ENCODE measurements at regions not wholly inside any gene's neighbourhood (a gene's known extent, or its start where the extent isn't known, plus 50 kb on each side); places are given as distances from the start of the nearest gene placed in this dataset.

DNA sequence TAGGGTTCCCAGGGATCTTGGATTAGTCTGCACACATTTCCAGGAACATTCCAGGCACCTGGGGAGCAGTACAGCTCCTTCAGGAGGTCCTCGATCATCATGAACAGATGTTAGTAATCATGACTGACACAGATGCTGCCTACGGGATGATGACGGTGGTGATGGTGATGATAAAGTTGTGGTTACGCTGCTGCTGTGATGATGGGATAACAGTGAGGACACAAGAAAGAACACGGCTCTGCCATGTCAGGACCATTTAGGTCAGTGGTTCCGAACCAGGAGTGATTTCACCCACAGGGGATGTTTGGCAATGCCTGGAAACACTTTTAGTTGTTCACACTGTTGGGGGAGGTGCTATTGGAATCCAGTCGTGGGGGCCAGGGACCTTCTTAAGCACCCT, 1193.0 kb downstream of the UQCRFS1 start:
- no peak overlapping the region for H3K27ac ChIP-seq (ENCODE audit: low read depth, low read length)
- no peaks in the 10 kb centered on the region for H3K4me1 ChIP-seq (ENCODE audit: insufficient read depth, low read length)
- no peak overlapping the region for H3K4me3 ChIP-seq (ENCODE audit: low read depth in 1 of 2, low read length in 2 of 2)
- no peaks in the 10 kb centered on the region for H3K9me3 ChIP-seq (ENCODE audit: low read length)
- H3K9ac ChIP-seq (ENCODE audit: low read length), result no peak overlapping the region
- H3K36me3 ChIP-seq (ENCODE audit: insufficient read depth, low read length), result no peaks in the 10 kb centered on the region
- no peaks in the 10 kb centered on the region for H3K27me3 ChIP-seq (ENCODE audit: control insufficient read depth in 1 of 2, insufficient read depth in 2 of 2, low read length in 2 of 2)

DNA sequence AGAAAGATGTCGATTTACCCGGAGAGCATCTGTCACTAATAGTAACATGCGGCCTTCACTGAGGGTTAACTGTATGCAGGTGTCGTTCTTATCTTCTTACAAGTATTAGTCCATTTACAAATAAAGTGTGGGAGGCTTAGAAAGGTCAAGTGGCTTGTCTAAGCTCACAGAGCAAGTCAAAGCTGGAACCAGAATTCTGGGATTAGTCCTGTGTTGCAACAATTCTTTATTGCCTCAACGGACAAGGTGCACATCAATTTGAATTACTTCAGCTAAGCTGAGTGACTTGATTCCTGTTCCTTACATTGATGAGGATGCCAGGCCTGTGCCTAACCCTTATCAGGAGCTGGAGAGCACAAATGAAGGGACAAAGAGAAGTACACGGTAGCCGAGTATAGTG, 1193.6 kb downstream of the UQCRFS1 start:
- no peak overlapping the region for H3K27ac ChIP-seq (ENCODE audit: low read depth, low read length)
- no peaks in the 10 kb centered on the region for H3K9me3 ChIP-seq (ENCODE audit: low read length)
- no peaks in the 10 kb centered on the region for H3K27me3 ChIP-seq (ENCODE audit: control insufficient read depth in 1 of 2, insufficient read depth in 2 of 2, low read length in 2 of 2)
- H3K4me1 ChIP-seq (ENCODE audit: insufficient read depth, low read length), result no peaks in the 10 kb centered on the region
- H3K4me3 ChIP-seq (ENCODE audit: low read depth in 1 of 2, low read length in 2 of 2), result no peak overlapping the region
- no peaks in the 10 kb centered on the region for H3K36me3 ChIP-seq (ENCODE audit: insufficient read depth, low read length)
- no peak overlapping the region for H3K9ac ChIP-seq (ENCODE audit: low read length)

DNA sequence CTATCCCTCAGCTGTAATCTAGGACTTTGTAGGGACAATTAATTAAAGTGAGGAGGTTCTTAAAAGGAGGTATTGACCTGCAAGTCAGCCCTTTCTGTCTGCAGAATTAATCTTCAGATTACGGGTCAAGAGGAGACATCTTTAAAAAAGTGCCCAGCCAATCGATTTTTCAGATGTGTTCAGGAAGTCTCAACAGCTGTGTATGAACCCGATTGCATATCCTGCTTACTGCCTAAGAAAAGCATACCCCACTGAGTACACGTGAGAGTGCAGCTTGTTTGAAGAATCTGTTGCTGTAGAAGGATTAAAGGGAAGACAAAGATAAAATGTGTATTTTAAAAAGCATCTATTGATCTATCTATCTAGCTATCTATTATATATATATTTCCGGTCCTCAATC, 1194.5 kb downstream of the UQCRFS1 start:
- Histone ChIP-seq H3K4me1 (ENCODE audit: insufficient read depth, low read length) (no peaks in the 10 kb centered on the region), H3K36me3 (ENCODE audit: insufficient read depth, low read length) (no peaks in the 10 kb centered on the region), H3K27me3 (ENCODE audit: control insufficient read depth in 1 of 2, insufficient read depth in 2 of 2, low read length in 2 of 2) (no peaks in the 10 kb centered on the region), H3K27ac (ENCODE audit: low read depth, low read length) (no peak overlapping the region), H3K9me3 (ENCODE audit: low read length) (no peaks in the 10 kb centered on the region), H3K9ac (ENCODE audit: low read length) (no peak overlapping the region), H3K4me3 (ENCODE audit: low read depth in 1 of 2, low read length in 2 of 2) (no peak overlapping the region)

DNA sequence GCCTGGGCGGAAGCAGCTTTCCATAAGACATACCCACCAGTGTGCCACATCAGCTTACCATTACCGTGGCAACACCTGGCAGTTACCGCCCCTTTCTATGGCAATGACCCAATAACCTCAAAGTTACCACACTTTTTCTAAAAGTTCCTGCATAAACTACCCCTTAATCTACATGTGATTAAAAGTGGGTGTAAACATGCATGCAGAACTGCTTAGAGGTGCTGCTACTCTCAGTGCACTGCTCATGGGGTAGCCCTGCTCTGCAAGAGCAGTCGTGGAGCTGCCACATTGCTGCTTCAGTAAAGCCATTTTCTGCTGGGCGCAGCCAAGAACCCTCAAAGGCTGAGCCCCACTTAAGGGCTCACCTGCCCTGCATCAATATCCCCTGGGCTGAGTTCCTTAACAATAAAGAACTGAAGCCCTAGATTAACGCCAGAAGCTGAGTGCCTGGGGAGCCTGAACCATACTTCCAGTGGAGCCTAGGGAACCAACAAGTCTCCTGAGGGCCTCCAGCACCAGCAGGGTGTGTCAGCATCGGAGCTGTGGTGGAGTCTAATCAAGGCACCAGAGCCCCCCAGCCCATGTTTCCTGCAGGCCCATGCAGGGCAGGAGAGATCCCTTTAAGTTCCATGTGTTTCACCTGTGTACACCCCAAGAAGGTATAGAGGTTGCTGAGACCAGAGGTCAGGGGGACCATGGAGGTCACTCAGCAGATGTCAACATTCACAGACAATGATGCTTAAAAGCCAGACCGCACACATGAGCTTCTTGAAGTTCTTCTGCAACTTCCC, 1198.1 kb downstream of the UQCRFS1 start:
- no peaks in the 10 kb centered on the region for H3K27me3 ChIP-seq (ENCODE audit: control insufficient read depth in 1 of 2, insufficient read depth in 2 of 2, low read length in 2 of 2)
- no peak overlapping the region for H3K9ac ChIP-seq (ENCODE audit: low read length)
- no peak overlapping the region for H3K27ac ChIP-seq (ENCODE audit: low read depth, low read length)
- no peaks in the 10 kb centered on the region for H3K36me3 ChIP-seq (ENCODE audit: insufficient read depth, low read length)
- no peaks in the 10 kb centered on the region for H3K9me3 ChIP-seq (ENCODE audit: low read length)
- no peaks in the 10 kb centered on the region for H3K4me1 ChIP-seq (ENCODE audit: insufficient read depth, low read length)
- H3K4me3 ChIP-seq (ENCODE audit: low read depth in 1 of 2, low read length in 2 of 2), result no peak overlapping the region

DNA sequence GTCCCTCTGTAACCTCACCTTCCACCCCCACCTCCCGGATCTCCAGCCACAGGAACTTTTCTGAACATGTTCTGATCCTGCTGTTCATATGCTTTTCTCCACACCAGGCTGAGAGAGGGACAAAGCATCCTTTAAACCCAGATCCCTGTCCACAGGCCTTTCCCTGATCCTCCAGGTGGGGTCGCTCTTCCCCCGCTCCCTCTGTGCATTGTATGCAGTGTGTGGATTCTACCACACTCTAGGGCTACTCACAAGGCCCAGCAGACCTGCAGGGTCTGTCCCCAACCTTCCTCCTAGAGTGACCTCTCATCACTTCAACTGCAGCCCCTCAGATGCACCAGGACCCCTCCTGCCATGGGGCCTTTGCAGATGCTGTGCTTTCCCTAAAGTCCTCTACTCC, 1200.6 kb downstream of the UQCRFS1 start:
- Histone ChIP-seq H3K9me3 (ENCODE audit: low read length) (no peaks in the 10 kb centered on the region), H3K4me3 (ENCODE audit: low read depth in 1 of 2, low read length in 2 of 2) (no peak overlapping the region), H3K27ac (ENCODE audit: low read depth, low read length) (no peak overlapping the region), H3K4me1 (ENCODE audit: insufficient read depth, low read length) (no peaks in the 10 kb centered on the region), H3K9ac (ENCODE audit: low read length) (no peak overlapping the region), H3K27me3 (ENCODE audit: control insufficient read depth in 1 of 2, insufficient read depth in 2 of 2, low read length in 2 of 2) (no peaks in the 10 kb centered on the region), H3K36me3 (ENCODE audit: insufficient read depth, low read length) (no peaks in the 10 kb centered on the region)

DNA sequence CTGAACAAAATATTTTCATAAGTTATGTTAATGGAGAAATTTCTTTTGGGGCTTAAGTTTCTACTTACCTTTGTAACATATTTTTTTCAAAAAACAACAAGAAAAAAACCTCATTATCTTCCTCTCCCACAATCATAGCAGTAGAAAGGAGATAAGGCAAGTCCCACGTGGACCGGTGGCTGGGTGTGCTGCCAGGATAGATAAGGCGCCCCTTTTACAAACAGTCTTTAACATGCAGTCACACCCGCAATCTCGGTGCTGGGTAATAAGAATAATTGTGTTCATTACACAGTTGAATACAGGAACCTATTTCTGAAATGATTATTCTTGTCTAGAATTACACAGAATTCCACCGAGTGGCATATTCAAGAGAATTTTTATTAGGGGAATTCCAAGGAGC, 1202.3 kb downstream of the UQCRFS1 start:
- Histone ChIP-seq H3K4me3 (ENCODE audit: low read depth in 1 of 2, low read length in 2 of 2) (no peak overlapping the region), H3K4me1 (ENCODE audit: insufficient read depth, low read length) (no peaks in the 10 kb centered on the region), H3K9ac (ENCODE audit: low read length) (no peak overlapping the region), H3K27ac (ENCODE audit: low read depth, low read length) (no peak overlapping the region), H3K36me3 (ENCODE audit: insufficient read depth, low read length) (no peaks in the 10 kb centered on the region), H3K27me3 (ENCODE audit: control insufficient read depth in 1 of 2, insufficient read depth in 2 of 2, low read length in 2 of 2) (no peaks in the 10 kb centered on the region), H3K9me3 (ENCODE audit: low read length) (no peaks in the 10 kb centered on the region)

DNA sequence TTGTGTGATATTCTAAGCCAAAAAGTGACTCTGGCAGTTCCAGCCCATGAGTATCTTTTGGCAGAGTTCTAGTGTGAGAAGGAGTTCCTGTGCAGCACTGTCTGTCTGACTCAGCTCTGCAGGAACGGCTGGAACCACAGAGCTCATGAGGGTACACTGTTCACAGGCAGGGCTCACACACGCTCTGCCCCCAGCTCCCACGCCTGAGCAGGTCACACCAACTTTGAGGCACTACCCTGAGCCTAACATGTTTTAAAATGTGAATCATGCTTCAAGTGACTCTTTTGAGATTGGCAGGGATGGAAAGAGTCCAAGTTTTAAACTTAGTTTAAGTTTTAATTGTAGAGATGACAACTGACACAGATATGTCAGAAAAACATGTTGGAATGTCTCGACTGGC, 1203.3 kb downstream of the UQCRFS1 start:
- Histone ChIP-seq H3K27me3 (ENCODE audit: control insufficient read depth in 1 of 2, insufficient read depth in 2 of 2, low read length in 2 of 2) (no peaks in the 10 kb centered on the region), H3K4me1 (ENCODE audit: insufficient read depth, low read length) (no peaks in the 10 kb centered on the region), H3K27ac (ENCODE audit: low read depth, low read length) (no peak overlapping the region), H3K36me3 (ENCODE audit: insufficient read depth, low read length) (no peaks in the 10 kb centered on the region), H3K9me3 (ENCODE audit: low read length) (no peaks in the 10 kb centered on the region), H3K9ac (ENCODE audit: low read length) (no peak overlapping the region), H3K4me3 (ENCODE audit: low read depth in 1 of 2, low read length in 2 of 2) (no peak overlapping the region)

DNA sequence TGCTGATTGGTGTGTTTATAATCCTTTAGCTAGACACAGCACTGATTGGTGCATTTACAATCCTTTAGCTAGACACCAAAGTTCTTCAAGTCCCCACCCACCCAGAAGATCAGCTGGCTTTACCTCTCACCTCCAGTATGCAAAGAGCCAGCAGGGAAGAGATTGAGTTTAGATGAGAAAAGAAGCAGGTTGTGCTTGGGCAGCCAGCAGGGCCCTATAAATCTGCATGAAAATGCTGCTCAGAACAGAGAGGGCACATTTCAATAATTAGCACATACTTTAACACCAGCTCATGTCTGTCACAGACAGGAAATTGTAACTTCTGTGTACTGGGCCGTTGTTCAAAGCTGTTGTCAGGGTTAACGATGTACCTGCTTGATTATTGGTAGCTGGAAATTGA, 1204.3 kb downstream of the UQCRFS1 start:
- H3K27me3 ChIP-seq (ENCODE audit: control insufficient read depth in 1 of 2, insufficient read depth in 2 of 2, low read length in 2 of 2), result no peaks in the 10 kb centered on the region
- no peak overlapping the region for H3K27ac ChIP-seq (ENCODE audit: low read depth, low read length)
- H3K9ac ChIP-seq (ENCODE audit: low read length), result no peak overlapping the region
- no peaks in the 10 kb centered on the region for H3K4me1 ChIP-seq (ENCODE audit: insufficient read depth, low read length)
- H3K4me3 ChIP-seq (ENCODE audit: low read depth in 1 of 2, low read length in 2 of 2), result no peak overlapping the region
- H3K9me3 ChIP-seq (ENCODE audit: low read length), result no peaks in the 10 kb centered on the region
- no peaks in the 10 kb centered on the region for H3K36me3 ChIP-seq (ENCODE audit: insufficient read depth, low read length)

DNA sequence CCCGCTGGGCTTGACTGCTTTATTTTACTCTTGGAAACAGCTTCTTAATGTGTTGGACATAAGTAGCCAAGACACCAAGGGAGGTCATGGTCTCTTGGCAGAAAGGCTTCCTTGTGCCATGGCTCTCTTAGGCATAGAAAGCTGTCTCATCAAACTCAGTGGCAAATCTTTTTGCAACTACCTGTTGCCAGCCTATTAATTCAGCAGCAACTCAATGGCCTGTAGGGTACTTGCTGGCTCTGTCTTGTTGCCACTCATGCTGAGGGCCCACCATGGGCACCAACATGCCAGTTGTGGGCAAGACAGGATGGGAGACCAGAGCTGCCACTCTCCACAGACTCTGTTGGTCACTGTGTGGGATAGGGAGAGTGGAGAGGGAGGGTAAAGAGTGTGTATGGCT, 1209.4 kb downstream of the UQCRFS1 start:
- no peaks in the 10 kb centered on the region for H3K36me3 ChIP-seq (ENCODE audit: insufficient read depth, low read length)
- H3K9ac ChIP-seq (ENCODE audit: low read length), result no peak overlapping the region
- H3K4me1 ChIP-seq (ENCODE audit: insufficient read depth, low read length), result no peaks in the 10 kb centered on the region
- no peak overlapping the region for H3K4me3 ChIP-seq (ENCODE audit: low read depth in 1 of 2, low read length in 2 of 2)
- H3K9me3 ChIP-seq (ENCODE audit: low read length), result no peaks in the 10 kb centered on the region
- no peaks in the 10 kb centered on the region for H3K27me3 ChIP-seq (ENCODE audit: control insufficient read depth in 1 of 2, insufficient read depth in 2 of 2, low read length in 2 of 2)
- H3K27ac ChIP-seq (ENCODE audit: low read depth, low read length), result no peak overlapping the region

DNA sequence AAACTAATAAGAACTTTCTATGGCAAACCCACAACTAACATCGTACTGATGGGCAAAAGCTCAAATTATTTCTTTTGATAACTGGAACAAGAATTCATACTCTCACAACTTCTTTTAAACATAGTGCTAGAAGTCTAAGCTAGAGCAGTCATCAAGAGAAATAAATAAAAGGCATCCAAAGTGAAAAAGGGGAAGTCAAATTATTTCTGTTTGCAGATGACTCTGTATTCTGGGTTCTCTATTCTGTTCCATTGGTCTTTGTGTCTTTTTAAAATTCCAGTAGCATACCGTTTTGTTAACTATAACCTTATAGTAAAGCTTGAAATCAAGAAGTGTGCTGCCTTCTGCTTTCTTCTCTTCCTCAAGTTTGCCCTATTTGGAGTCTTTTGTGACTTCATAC, 1215.9 kb downstream of the UQCRFS1 start:
- Histone ChIP-seq H3K9ac (ENCODE audit: low read length) (no peak overlapping the region), H3K4me1 (ENCODE audit: insufficient read depth, low read length) (no peaks in the 10 kb centered on the region), H3K27me3 (ENCODE audit: control insufficient read depth in 1 of 2, insufficient read depth in 2 of 2, low read length in 2 of 2) (no peaks in the 10 kb centered on the region), H3K27ac (ENCODE audit: low read depth, low read length) (no peak overlapping the region), H3K9me3 (ENCODE audit: low read length) (no peaks in the 10 kb centered on the region), H3K4me3 (ENCODE audit: low read depth in 1 of 2, low read length in 2 of 2) (no peak overlapping the region), H3K36me3 (ENCODE audit: insufficient read depth, low read length) (no peaks in the 10 kb centered on the region)

DNA sequence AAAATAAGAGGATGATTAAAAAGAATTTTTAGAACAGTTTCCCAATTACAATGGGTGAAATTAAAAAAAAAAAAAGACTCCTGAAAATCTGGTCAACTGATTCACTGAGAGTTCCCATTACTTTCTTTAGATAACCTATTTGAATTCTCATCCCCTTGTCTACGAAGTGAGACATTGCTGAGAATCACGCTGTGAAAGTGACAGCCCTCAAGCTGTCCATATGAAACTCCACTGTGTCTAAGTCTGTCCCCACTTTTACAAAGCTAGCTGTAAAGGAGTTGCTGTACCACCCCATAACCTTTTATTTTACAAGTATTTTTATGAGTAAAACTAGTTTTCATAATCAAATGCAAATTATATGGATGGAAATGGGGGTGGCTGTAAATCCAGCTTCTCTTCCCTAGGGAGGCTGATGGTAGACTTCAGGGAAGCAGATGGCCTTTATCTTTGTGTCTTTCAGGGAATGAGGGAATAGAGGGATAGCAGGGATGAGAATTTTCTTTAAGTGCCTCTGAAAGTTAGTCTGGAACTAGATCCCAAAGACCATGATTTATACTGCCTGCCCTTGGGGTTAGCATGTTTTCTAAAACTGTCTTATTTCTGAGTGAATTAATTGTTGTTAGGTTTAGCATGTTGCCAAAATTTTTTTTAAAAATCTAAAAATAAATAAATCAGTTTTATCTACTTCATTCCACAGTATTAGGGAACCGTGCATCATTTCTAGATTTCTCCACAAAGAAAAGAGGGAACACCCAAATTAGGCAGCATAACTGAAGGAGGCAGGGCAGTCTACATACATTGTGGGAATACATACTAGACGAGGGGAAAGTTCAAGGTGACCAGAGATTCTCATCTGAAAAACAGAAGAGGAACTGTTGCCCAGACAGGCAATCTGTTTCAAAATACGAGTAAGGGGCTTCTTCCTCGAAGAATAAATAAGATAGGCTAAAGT, 1219.1 kb downstream of the UQCRFS1 start:
- no peak overlapping the region for H3K9ac ChIP-seq (ENCODE audit: low read length)
- H3K4me3 ChIP-seq (ENCODE audit: low read depth in 1 of 2, low read length in 2 of 2), result no peak overlapping the region
- H3K4me1 ChIP-seq (ENCODE audit: insufficient read depth, low read length), result no peaks in the 10 kb centered on the region
- no peaks in the 10 kb centered on the region for H3K9me3 ChIP-seq (ENCODE audit: low read length)
- H3K27me3 ChIP-seq (ENCODE audit: control insufficient read depth in 1 of 2, insufficient read depth in 2 of 2, low read length in 2 of 2), result no peaks in the 10 kb centered on the region
- no peak overlapping the region for H3K27ac ChIP-seq (ENCODE audit: low read depth, low read length)
- no peaks in the 10 kb centered on the region for H3K36me3 ChIP-seq (ENCODE audit: insufficient read depth, low read length)
